Naive B cell (primary cell): ENCODE measurements at regions not wholly inside any gene's neighbourhood (a gene's known extent, or its start where the extent isn't known, plus 50 kb on each side); places are given as distances from the start of the nearest gene placed in this dataset.
"Not testable (repeated sequence)": the region's sequence is repeated elsewhere in the genome, so short reads cannot be mapped to it uniquely, and the experiment has no call there.

Source experiments
- ATAC-seq, 2 donors: fragments of 150-1000 bp; cut with Tn5 transposase; 2 replicates each; pipeline ENCODE4 v1.10.0; 2021; ENCODE audit warnings: low read depth in 2 of 2, mild to moderate bottlenecking in 2 of 2, moderate library complexity in 2 of 2
- DNase-seq: peaks from one replicate; pipeline ENCODE4 v3.0.0; 2022
- H3K27ac Mint-ChIP-seq, 6 donors: one replicate each; pipeline ENCODE4 v1.8.0; 2020 to 2022; ENCODE audit warnings: mild to moderate bottlenecking in 6 of 6, mixed read lengths in 6 of 6, moderate library complexity in 5 of 6, inconsistent platforms in 2 of 6
- H3K27me3 Mint-ChIP-seq, 3 donors: one replicate each; pipeline ENCODE4 v1.8.0; 2021 to 2022; ENCODE audit warnings: mixed read lengths in 3 of 3, mild to moderate bottlenecking in 1 of 3
- H3K36me3 Mint-ChIP-seq, 2 donors: one replicate each; pipeline ENCODE4 v1.8.0; 2020 to 2022; ENCODE audit warnings: mixed read lengths in 2 of 2, inconsistent platforms in 1 of 2, mild to moderate bottlenecking in 1 of 2
- H3K4me1 Mint-ChIP-seq, 3 donors: one replicate each; pipeline ENCODE4 v1.8.0; 2020 to 2022; ENCODE audit warnings: mixed read lengths in 3 of 3, inconsistent platforms in 1 of 3, mild to moderate bottlenecking in 1 of 3, moderate library complexity in 1 of 3
- H3K4me3 Mint-ChIP-seq, 8 donors: one replicate each; pipeline ENCODE4 v1.8.0; 2020 to 2022; ENCODE audit warnings: mild to moderate bottlenecking in 8 of 8, mixed read lengths in 8 of 8, moderate library complexity in 8 of 8, inconsistent platforms in 2 of 8
- H3K9me3 Mint-ChIP-seq, 7 donors: one replicate each; pipeline ENCODE4 v1.8.0; 2020 to 2022; ENCODE audit warnings: mixed read lengths in 7 of 7, mild to moderate bottlenecking in 5 of 7, inconsistent platforms in 2 of 7, moderate library complexity in 1 of 7

- not testable (repeated sequence) for H3K4me1 Mint-ChIP-seq, H3K9me3 Mint-ChIP-seq, H3K27ac Mint-ChIP-seq, DNase-seq, H3K27me3 Mint-ChIP-seq, H3K4me3 Mint-ChIP-seq, H3K36me3 Mint-ChIP-seq, ATAC-seq
These were observed 538.1 kb downstream of the GOLGA6L6 start for GRCh38 chr15:20003471-20003870.

GRCh38 chr15:20002560-20002959, 539.0 kb downstream of the GOLGA6L6 start:
- not testable (repeated sequence) for H3K27ac Mint-ChIP-seq, H3K27me3 Mint-ChIP-seq, H3K36me3 Mint-ChIP-seq, H3K4me3 Mint-ChIP-seq, ATAC-seq, H3K9me3 Mint-ChIP-seq, DNase-seq, H3K4me1 Mint-ChIP-seq

GRCh38 chr15:19996574-19997194, 544.9 kb downstream of the GOLGA6L6 start:
- ATAC-seq, H3K4me3 Mint-ChIP-seq, H3K4me1 Mint-ChIP-seq, H3K27me3 Mint-ChIP-seq, H3K9me3 Mint-ChIP-seq, H3K27ac Mint-ChIP-seq, H3K36me3 Mint-ChIP-seq, DNase-seq: not testable (repeated sequence)

- H3K27ac Mint-ChIP-seq, H3K36me3 Mint-ChIP-seq, H3K4me1 Mint-ChIP-seq, H3K4me3 Mint-ChIP-seq, DNase-seq, ATAC-seq, H3K27me3 Mint-ChIP-seq: not testable (repeated sequence)
- H3K9me3 Mint-ChIP-seq = peaks cover 2 to 16% (median 5%) of the 10 kb centered on the region in 7 donors
These were observed 546.3 kb downstream of the GOLGA6L6 start for GRCh38 chr15:19995296-19995695.

GRCh38 chr15:19992428-19992827, 549.2 kb downstream of the GOLGA6L6 start:
- Mint-ChIP-seq H3K27me3 (no peaks in the 10 kb centered on the region), H3K4me3 (no peak overlapping the region), H3K4me1 (no peaks in the 10 kb centered on the region), H3K9me3 (peaks cover 2 to 16% (median 11%) of the 10 kb centered on the region in 7 donors), H3K27ac (no peak overlapping the region), H3K36me3 (no peaks in the 10 kb centered on the region)
- DNase-seq = no peak
- no peak for ATAC-seq

- Mint-ChIP-seq H3K4me3 (peak overlapping the region in 1 of 8 donors; percentile 21), H3K9me3 (peaks cover 5 to 18% (median 11%) of the 10 kb centered on the region in 7 donors), H3K36me3 (no peaks in the 10 kb centered on the region), H3K4me1 (no peaks in the 10 kb centered on the region), H3K27me3 (no peaks in the 10 kb centered on the region), H3K27ac (peak overlapping the region in 1 of 6 donors; percentile 4)
- ATAC-seq (no peak), DNase-seq (no peak)
These were observed 553.4 kb downstream of the GOLGA6L6 start for GRCh38 chr15:19988094-19988660.

GRCh38 chr15:19987389-19988048, 554.1 kb downstream of the GOLGA6L6 start:
- DNase-seq (no peak), ATAC-seq (no peak)
- H3K36me3 Mint-ChIP-seq = no peaks in the 10 kb centered on the region
- peak overlapping the region in 1 of 8 donors; percentile 21 for H3K4me3 Mint-ChIP-seq
- no peaks in the 10 kb centered on the region for H3K4me1 Mint-ChIP-seq
- H3K27ac Mint-ChIP-seq = no peak overlapping the region
- peaks cover 5 to 22% (median 11%) of the 10 kb centered on the region in 7 donors for H3K9me3 Mint-ChIP-seq
- H3K27me3 Mint-ChIP-seq = no peaks in the 10 kb centered on the region

- ATAC-seq (no peak), DNase-seq (no peak)
- H3K9me3 Mint-ChIP-seq = peaks cover under 1 to 18% (median 4%) of the 10 kb centered on the region in 7 donors
- H3K36me3 Mint-ChIP-seq = no peaks in the 10 kb centered on the region
- no peak overlapping the region for H3K27ac Mint-ChIP-seq
- H3K4me1 Mint-ChIP-seq = no peaks in the 10 kb centered on the region
- no peak overlapping the region for H3K4me3 Mint-ChIP-seq
- H3K27me3 Mint-ChIP-seq = no peaks in the 10 kb centered on the region
These were observed 557.5 kb downstream of the GOLGA6L6 start for GRCh38 chr15:19984101-19984500.

- Mint-ChIP-seq H3K4me3 (no peak overlapping the region), H3K36me3 (no peaks in the 10 kb centered on the region), H3K27ac (no peak overlapping the region), H3K4me1 (no peaks in the 10 kb centered on the region), H3K9me3 (peaks cover 0 to 25% (median 2%) of the 10 kb centered on the region in 7 donors), H3K27me3 (no peaks in the 10 kb centered on the region)
- ATAC-seq (no peak), DNase-seq (no peak)
These were observed 566.6 kb downstream of the GOLGA6L6 start for GRCh38 chr15:19974998-19975397.

- H3K36me3 Mint-ChIP-seq = no peaks in the 10 kb centered on the region
- no peaks in the 10 kb centered on the region for H3K4me1 Mint-ChIP-seq
- H3K4me3 Mint-ChIP-seq = no peak overlapping the region
These were observed 567.9 kb downstream of the GOLGA6L6 start for GRCh38 chr15:19973718-19974117.

GRCh38 chr15:19972582-19972981, 569.0 kb downstream of the GOLGA6L6 start:
- not testable (repeated sequence) for H3K27ac Mint-ChIP-seq, H3K36me3 Mint-ChIP-seq, H3K27me3 Mint-ChIP-seq, H3K4me1 Mint-ChIP-seq, DNase-seq, H3K4me3 Mint-ChIP-seq, ATAC-seq
- H3K9me3 Mint-ChIP-seq = peaks cover 0 to 22% (median 3%) of the 10 kb centered on the region in 7 donors

More at GRCh38 chr15:19973718-19974117, 567.9 kb downstream of the GOLGA6L6 start:
- no peak overlapping the region for H3K27ac Mint-ChIP-seq
- peaks cover 0 to 20% (median 0%) of the 10 kb centered on the region in 7 donors for H3K9me3 Mint-ChIP-seq
- DNase-seq (no peak), ATAC-seq (no peak)
- no peaks in the 10 kb centered on the region for H3K27me3 Mint-ChIP-seq

- H3K27me3 Mint-ChIP-seq, H3K4me3 Mint-ChIP-seq, ATAC-seq, H3K27ac Mint-ChIP-seq, H3K4me1 Mint-ChIP-seq, H3K36me3 Mint-ChIP-seq, DNase-seq: not testable (repeated sequence)
- peaks cover 0 to 14% (median 2%) of the 10 kb centered on the region in 7 donors for H3K9me3 Mint-ChIP-seq
These were observed 576.0 kb downstream of the GOLGA6L6 start for GRCh38 chr15:19965574-19965973.

- not testable (repeated sequence) for H3K4me3 Mint-ChIP-seq, H3K27me3 Mint-ChIP-seq, DNase-seq, H3K27ac Mint-ChIP-seq, ATAC-seq, H3K4me1 Mint-ChIP-seq, H3K36me3 Mint-ChIP-seq
- peaks cover 0 to 14% (median 2%) of the 10 kb centered on the region in 7 donors for H3K9me3 Mint-ChIP-seq
These were observed 577.1 kb downstream of the GOLGA6L6 start for GRCh38 chr15:19964480-19964879.
